Esophagus muscularis mucosa (tissue), 3 donors: ENCODE measurements at regions not wholly inside any gene's neighbourhood (a gene's known extent, or its start where the extent isn't known, plus 50 kb on each side); places are given as distances from the start of the nearest gene placed in this dataset.

ENCODE experiments used
- POLR2A ChIP-seq: fragments of 450-650 bp; IDR thresholded peaks from one replicate; pipeline ENCODE4 v1.6.1; 2017; ENCODE audit warnings: antibody characterized with exemption, moderate library complexity, mild to moderate bottlenecking, low read depth
- POLR2AphosphoS5 ChIP-seq, 2 donors: sonication (generic); formaldehyde crosslinking; IDR thresholded peaks; one replicate each; pipeline ENCODE4 v1.6.1; 2017; ENCODE audit warnings: antibody characterized with exemption in 2 of 2
- TF ChIP-seq, protein P1 (sequence below), 3 experiments: fragments of 200-600 bp in 2 of 3; fragments of 450-650 bp in 1 of 3; sonication (generic) in 2 of 3; IDR thresholded peaks; one replicate each; pipeline ENCODE4 v1.5.1; 2017 to 2019; ENCODE audit warnings: antibody characterized with exemption in 3 of 3, mild to moderate bottlenecking in 2 of 3, moderate library complexity in 1 of 3

DNA sequence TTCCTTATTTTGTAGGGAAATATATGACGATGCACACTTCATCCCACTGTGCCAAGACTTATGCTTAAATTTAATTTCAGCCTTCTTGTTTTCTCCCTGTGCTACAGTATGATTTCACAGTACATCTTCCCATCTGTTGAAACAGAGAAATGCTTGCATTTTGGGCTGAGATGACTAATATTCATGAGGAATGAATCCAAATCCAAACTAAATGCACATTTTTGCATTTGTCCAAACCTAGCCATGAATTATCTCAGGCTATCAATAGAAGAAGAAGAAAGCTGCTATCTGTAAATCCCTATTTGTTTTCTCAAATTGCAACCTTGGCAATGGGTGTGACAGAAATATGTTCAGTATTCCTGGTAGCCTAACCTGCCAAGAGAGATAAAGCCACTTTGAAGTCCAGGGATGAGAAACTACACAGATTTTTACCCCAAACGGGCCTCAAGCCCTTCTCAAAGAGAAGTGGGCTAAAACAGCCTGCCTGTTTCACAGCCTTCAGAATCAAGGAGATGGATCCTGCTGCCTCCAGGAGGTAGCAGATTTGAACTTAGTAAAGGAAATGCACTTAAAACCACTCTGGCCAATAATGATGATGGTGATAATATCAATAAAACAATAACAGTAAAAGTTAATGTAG lies 306.9 kb upstream of the NT5C1B start:
- TF ChIP-seq, protein P1, sequence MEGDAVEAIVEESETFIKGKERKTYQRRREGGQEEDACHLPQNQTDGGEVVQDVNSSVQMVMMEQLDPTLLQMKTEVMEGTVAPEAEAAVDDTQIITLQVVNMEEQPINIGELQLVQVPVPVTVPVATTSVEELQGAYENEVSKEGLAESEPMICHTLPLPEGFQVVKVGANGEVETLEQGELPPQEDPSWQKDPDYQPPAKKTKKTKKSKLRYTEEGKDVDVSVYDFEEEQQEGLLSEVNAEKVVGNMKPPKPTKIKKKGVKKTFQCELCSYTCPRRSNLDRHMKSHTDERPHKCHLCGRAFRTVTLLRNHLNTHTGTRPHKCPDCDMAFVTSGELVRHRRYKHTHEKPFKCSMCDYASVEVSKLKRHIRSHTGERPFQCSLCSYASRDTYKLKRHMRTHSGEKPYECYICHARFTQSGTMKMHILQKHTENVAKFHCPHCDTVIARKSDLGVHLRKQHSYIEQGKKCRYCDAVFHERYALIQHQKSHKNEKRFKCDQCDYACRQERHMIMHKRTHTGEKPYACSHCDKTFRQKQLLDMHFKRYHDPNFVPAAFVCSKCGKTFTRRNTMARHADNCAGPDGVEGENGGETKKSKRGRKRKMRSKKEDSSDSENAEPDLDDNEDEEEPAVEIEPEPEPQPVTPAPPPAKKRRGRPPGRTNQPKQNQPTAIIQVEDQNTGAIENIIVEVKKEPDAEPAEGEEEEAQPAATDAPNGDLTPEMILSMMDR (IDR thresholded peaks at IDR 0.05) = no peak
- TF ChIP-seq POLR2A = no peak
- TF ChIP-seq POLR2AphosphoS5 (IDR thresholded peaks at IDR 0.05) = no peak
